ENCODE measurements at regions not wholly inside any gene's neighbourhood (a gene's known extent, or its start where the extent isn't known, plus 50 kb on each side); places are given as distances from the start of the nearest gene placed in this dataset.

- no peak for ATAC-seq
- no peaks in the 10 kb centered on the region for H3K36me3 Mint-ChIP-seq (ENCODE audit: low read depth)
- H3K9me3 ChIP-seq (ENCODE audit: control insufficient read depth, low read length, poor library complexity, severe bottlenecking) = no peaks in the 10 kb centered on the region
- no peak for DNase-seq
- H3K27ac Mint-ChIP-seq = no peak overlapping the region
- H3K4me3 Mint-ChIP-seq = no peak overlapping the region
- no peaks in the 10 kb centered on the region for H3K27me3 Mint-ChIP-seq
- no peaks in the 10 kb centered on the region for H3K4me1 Mint-ChIP-seq
Measured at GRCh38 chr3:159451067-159451466, 537.6 kb upstream of the IL12A start.

- DNase-seq = no peak
- Mint-ChIP-seq H3K4me1 (no peaks in the 10 kb centered on the region), H3K27ac (no peak overlapping the region), H3K27me3 (no peaks in the 10 kb centered on the region), H3K36me3 (ENCODE audit: low read depth) (no peaks in the 10 kb centered on the region), H3K4me3 (no peak overlapping the region)
- no peak for ATAC-seq
- no peaks in the 10 kb centered on the region for H3K9me3 ChIP-seq (ENCODE audit: control insufficient read depth, low read length, poor library complexity, severe bottlenecking)
Measured at GRCh38 chr3:159451482-159451881, 537.2 kb upstream of the IL12A start.

GRCh38 chr3:159453036-159453435 lies 535.6 kb upstream of the IL12A start:
- H3K9me3 ChIP-seq (ENCODE audit: control insufficient read depth, low read length, poor library complexity, severe bottlenecking) = no peaks in the 10 kb centered on the region
- H3K4me1 Mint-ChIP-seq = no peaks in the 10 kb centered on the region
- H3K4me3 Mint-ChIP-seq = no peak overlapping the region
- H3K36me3 Mint-ChIP-seq (ENCODE audit: low read depth) = no peaks in the 10 kb centered on the region
- no peak overlapping the region for H3K27ac Mint-ChIP-seq
- DNase-seq (no peak), ATAC-seq (no peak)
- H3K27me3 Mint-ChIP-seq = no peaks in the 10 kb centered on the region

GRCh38 chr3:159453945-159454344 lies 534.7 kb upstream of the IL12A start:
- ATAC-seq (no peak), DNase-seq (no peak)
- H3K4me3 Mint-ChIP-seq = no peak overlapping the region
- no peaks in the 10 kb centered on the region for H3K4me1 Mint-ChIP-seq
- no peaks in the 10 kb centered on the region for H3K36me3 Mint-ChIP-seq (ENCODE audit: low read depth)
- no peak overlapping the region for H3K27ac Mint-ChIP-seq
- no peaks in the 10 kb centered on the region for H3K27me3 Mint-ChIP-seq
- no peaks in the 10 kb centered on the region for H3K9me3 ChIP-seq (ENCODE audit: control insufficient read depth, low read length, poor library complexity, severe bottlenecking)

- Mint-ChIP-seq H3K27me3 (no peaks in the 10 kb centered on the region), H3K4me3 (no peak overlapping the region), H3K27ac (no peak overlapping the region), H3K4me1 (no peaks in the 10 kb centered on the region), H3K36me3 (ENCODE audit: low read depth) (no peaks in the 10 kb centered on the region)
- DNase-seq (no peak), ATAC-seq (no peak)
- no peaks in the 10 kb centered on the region for H3K9me3 ChIP-seq (ENCODE audit: control insufficient read depth, low read length, poor library complexity, severe bottlenecking)
Measured at GRCh38 chr3:159455741-159456181, 532.9 kb upstream of the IL12A start.

- no peaks in the 10 kb centered on the region for H3K36me3 Mint-ChIP-seq (ENCODE audit: low read depth)
- H3K9me3 ChIP-seq (ENCODE audit: control insufficient read depth, low read length, poor library complexity, severe bottlenecking) = no peaks in the 10 kb centered on the region
- no peaks in the 10 kb centered on the region for H3K4me1 Mint-ChIP-seq
- no peaks in the 10 kb centered on the region for H3K27me3 Mint-ChIP-seq
- no peak overlapping the region for H3K4me3 Mint-ChIP-seq
- no peak for ATAC-seq
- H3K27ac Mint-ChIP-seq = no peak overlapping the region
- DNase-seq = no peak
Measured at GRCh38 chr3:159458010-159458409, 530.6 kb upstream of the IL12A start.

- no peaks in the 10 kb centered on the region for H3K27me3 Mint-ChIP-seq
- no peak overlapping the region for H3K27ac Mint-ChIP-seq
- no peaks in the 10 kb centered on the region for H3K4me1 Mint-ChIP-seq
- ATAC-seq (no peak), DNase-seq (no peak)
- H3K4me3 Mint-ChIP-seq = no peak overlapping the region
- no peaks in the 10 kb centered on the region for H3K9me3 ChIP-seq (ENCODE audit: control insufficient read depth, low read length, poor library complexity, severe bottlenecking)
- H3K36me3 Mint-ChIP-seq (ENCODE audit: low read depth) = no peaks in the 10 kb centered on the region
Measured at GRCh38 chr3:159458982-159459381, 529.7 kb upstream of the IL12A start.

GRCh38 chr3:159472611-159473010 lies 516.0 kb upstream of the IL12A start:
- Mint-ChIP-seq H3K27me3 (no peaks in the 10 kb centered on the region), H3K36me3 (ENCODE audit: low read depth) (no peaks in the 10 kb centered on the region), H3K27ac (no peak overlapping the region), H3K4me1 (no peaks in the 10 kb centered on the region), H3K4me3 (no peak overlapping the region)
- DNase-seq = no peak
- H3K9me3 ChIP-seq (ENCODE audit: control insufficient read depth, low read length, poor library complexity, severe bottlenecking) = no peaks in the 10 kb centered on the region
- ATAC-seq = no peak

GRCh38 chr3:159473206-159473605 lies 515.4 kb upstream of the IL12A start:
- DNase-seq (no peak), ATAC-seq (no peak)
- Mint-ChIP-seq H3K4me1 (no peaks in the 10 kb centered on the region), H3K27ac (no peak overlapping the region), H3K27me3 (no peaks in the 10 kb centered on the region), H3K36me3 (ENCODE audit: low read depth) (no peaks in the 10 kb centered on the region), H3K4me3 (no peak overlapping the region)
- H3K9me3 ChIP-seq (ENCODE audit: control insufficient read depth, low read length, poor library complexity, severe bottlenecking) = no peaks in the 10 kb centered on the region

- Mint-ChIP-seq H3K36me3 (ENCODE audit: low read depth) (no peaks in the 10 kb centered on the region), H3K4me3 (no peak overlapping the region), H3K4me1 (no peaks in the 10 kb centered on the region), H3K27me3 (no peaks in the 10 kb centered on the region), H3K27ac (no peak overlapping the region)
- no peaks in the 10 kb centered on the region for H3K9me3 ChIP-seq (ENCODE audit: control insufficient read depth, low read length, poor library complexity, severe bottlenecking)
- DNase-seq (no peak), ATAC-seq (no peak)
Measured at GRCh38 chr3:159480046-159480445, 508.6 kb upstream of the IL12A start.

GRCh38 chr3:159482241-159482993 lies 506.2 kb upstream of the IL12A start:
- H3K9me3 ChIP-seq (ENCODE audit: control insufficient read depth, low read length, poor library complexity, severe bottlenecking) = no peaks in the 10 kb centered on the region
- H3K4me1 Mint-ChIP-seq = no peaks in the 10 kb centered on the region
- no peak for ATAC-seq
- DNase-seq = no peak
- no peaks in the 10 kb centered on the region for H3K27me3 Mint-ChIP-seq
- H3K27ac Mint-ChIP-seq = no peak overlapping the region
- no peak overlapping the region for H3K4me3 Mint-ChIP-seq
- H3K36me3 Mint-ChIP-seq (ENCODE audit: low read depth) = no peaks in the 10 kb centered on the region

GRCh38 chr3:159482994-159483367 lies 505.7 kb upstream of the IL12A start:
- H3K36me3 Mint-ChIP-seq (ENCODE audit: low read depth) = no peaks in the 10 kb centered on the region
- H3K27me3 Mint-ChIP-seq = no peaks in the 10 kb centered on the region
- ATAC-seq = no peak
- H3K4me3 Mint-ChIP-seq = no peak overlapping the region
- no peaks in the 10 kb centered on the region for H3K9me3 ChIP-seq (ENCODE audit: control insufficient read depth, low read length, poor library complexity, severe bottlenecking)
- no peak for DNase-seq
- no peaks in the 10 kb centered on the region for H3K4me1 Mint-ChIP-seq
- no peak overlapping the region for H3K27ac Mint-ChIP-seq

- ATAC-seq = no peak
- no peaks in the 10 kb centered on the region for H3K36me3 Mint-ChIP-seq (ENCODE audit: low read depth)
- H3K27ac Mint-ChIP-seq = no peak overlapping the region
- no peaks in the 10 kb centered on the region for H3K9me3 ChIP-seq (ENCODE audit: control insufficient read depth, low read length, poor library complexity, severe bottlenecking)
- H3K4me1 Mint-ChIP-seq = no peaks in the 10 kb centered on the region
- H3K27me3 Mint-ChIP-seq = no peaks in the 10 kb centered on the region
- H3K4me3 Mint-ChIP-seq = no peak overlapping the region
- DNase-seq = no peak
Measured at GRCh38 chr3:159486580-159486979, 502.1 kb upstream of the IL12A start.

GRCh38 chr3:159487304-159487703 lies 501.3 kb upstream of the IL12A start:
- Mint-ChIP-seq H3K36me3 (ENCODE audit: low read depth) (no peaks in the 10 kb centered on the region), H3K27ac (no peak overlapping the region), H3K4me3 (no peak overlapping the region), H3K27me3 (no peaks in the 10 kb centered on the region), H3K4me1 (no peaks in the 10 kb centered on the region)
- no peaks in the 10 kb centered on the region for H3K9me3 ChIP-seq (ENCODE audit: control insufficient read depth, low read length, poor library complexity, severe bottlenecking)
- ATAC-seq (no peak), DNase-seq (no peak)
